ENCODE measurements at regions not wholly inside any gene's neighbourhood (a gene's known extent, or its start where the extent isn't known, plus 50 kb on each side); places are given as distances from the start of the nearest gene placed in this dataset.

DNA sequence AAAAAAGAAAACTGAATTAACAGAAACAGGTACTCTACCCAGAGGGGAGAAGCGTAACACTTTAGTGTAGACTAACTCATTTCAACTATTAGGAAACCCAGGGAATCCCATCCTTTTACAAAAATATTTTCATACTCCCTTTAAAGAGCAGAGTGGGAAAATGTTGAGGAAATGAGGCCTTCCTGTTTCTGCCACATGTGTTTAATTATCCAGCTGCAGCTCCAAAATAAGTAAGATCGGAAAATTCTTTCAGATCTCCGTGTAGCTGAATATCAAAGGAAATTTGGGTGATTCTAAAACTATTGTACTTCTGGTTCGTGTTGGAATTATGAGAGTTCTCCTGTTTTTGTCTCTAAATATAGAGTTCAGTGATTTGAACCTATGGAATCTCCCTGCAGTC is 58.0 kb upstream of the CAV2 start:
- H3K27ac ChIP-seq (ENCODE audit: low read depth in 1 of 2, low read length in 2 of 2): no peak overlapping the region
- no peak overlapping the region for H3K4me3 ChIP-seq (ENCODE audit: low read depth in 1 of 3, low read length in 3 of 3)
- no peaks in the 10 kb centered on the region for H3K4me1 ChIP-seq (ENCODE audit: control insufficient read depth in 4 of 4, insufficient read depth in 4 of 4, low read length in 3 of 4)

GRCh38 chr7:116443101-116443523 is 56.4 kb upstream of the CAV2 start:
- 29% methylated on average over 1 of the region's 1 CpG for WGBS
- Histone ChIP-seq H3K9ac (ENCODE audit: low read depth in 1 of 2, low read length in 2 of 2) (no peak overlapping the region), H3K36me3 (ENCODE audit: control insufficient read depth in 4 of 4, insufficient read depth in 3 of 4, low read depth in 1 of 4, low read length in 3 of 4) (no peaks in the 10 kb centered on the region), H3K27me3 (ENCODE audit: control insufficient read depth in 4 of 4, insufficient read depth in 4 of 4, low read length in 3 of 4) (no peaks in the 10 kb centered on the region), H3K9me3 (ENCODE audit: control insufficient read depth in 4 of 4, low read length in 3 of 4) (no peaks in the 10 kb centered on the region), H3K4me1 (ENCODE audit: control insufficient read depth in 4 of 4, insufficient read depth in 4 of 4, low read length in 3 of 4) (no peaks in the 10 kb centered on the region), H3K4me3 (ENCODE audit: low read depth in 1 of 3, low read length in 3 of 3) (no peak overlapping the region), H3K27ac (ENCODE audit: low read depth in 1 of 2, low read length in 2 of 2) (no peak overlapping the region)
- no peak for DNase-seq (ENCODE audit: low spot score)
- TF ChIP-seq JUND (IDR thresholded peaks at IDR 0.05): no peak
- no peak for TF ChIP-seq EGR1 (IDR thresholded peaks at IDR 0.05; ENCODE audit: low read depth in 2 of 2)
- no peak for TF ChIP-seq YY1 (IDR thresholded peaks at IDR 0.05)
- no peak for TF ChIP-seq NR2F2 (IDR thresholded peaks at IDR 0.05)
- TF ChIP-seq, protein P1, sequence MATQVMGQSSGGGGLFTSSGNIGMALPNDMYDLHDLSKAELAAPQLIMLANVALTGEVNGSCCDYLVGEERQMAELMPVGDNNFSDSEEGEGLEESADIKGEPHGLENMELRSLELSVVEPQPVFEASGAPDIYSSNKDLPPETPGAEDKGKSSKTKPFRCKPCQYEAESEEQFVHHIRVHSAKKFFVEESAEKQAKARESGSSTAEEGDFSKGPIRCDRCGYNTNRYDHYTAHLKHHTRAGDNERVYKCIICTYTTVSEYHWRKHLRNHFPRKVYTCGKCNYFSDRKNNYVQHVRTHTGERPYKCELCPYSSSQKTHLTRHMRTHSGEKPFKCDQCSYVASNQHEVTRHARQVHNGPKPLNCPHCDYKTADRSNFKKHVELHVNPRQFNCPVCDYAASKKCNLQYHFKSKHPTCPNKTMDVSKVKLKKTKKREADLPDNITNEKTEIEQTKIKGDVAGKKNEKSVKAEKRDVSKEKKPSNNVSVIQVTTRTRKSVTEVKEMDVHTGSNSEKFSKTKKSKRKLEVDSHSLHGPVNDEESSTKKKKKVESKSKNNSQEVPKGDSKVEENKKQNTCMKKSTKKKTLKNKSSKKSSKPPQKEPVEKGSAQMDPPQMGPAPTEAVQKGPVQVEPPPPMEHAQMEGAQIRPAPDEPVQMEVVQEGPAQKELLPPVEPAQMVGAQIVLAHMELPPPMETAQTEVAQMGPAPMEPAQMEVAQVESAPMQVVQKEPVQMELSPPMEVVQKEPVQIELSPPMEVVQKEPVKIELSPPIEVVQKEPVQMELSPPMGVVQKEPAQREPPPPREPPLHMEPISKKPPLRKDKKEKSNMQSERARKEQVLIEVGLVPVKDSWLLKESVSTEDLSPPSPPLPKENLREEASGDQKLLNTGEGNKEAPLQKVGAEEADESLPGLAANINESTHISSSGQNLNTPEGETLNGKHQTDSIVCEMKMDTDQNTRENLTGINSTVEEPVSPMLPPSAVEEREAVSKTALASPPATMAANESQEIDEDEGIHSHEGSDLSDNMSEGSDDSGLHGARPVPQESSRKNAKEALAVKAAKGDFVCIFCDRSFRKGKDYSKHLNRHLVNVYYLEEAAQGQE (IDR thresholded peaks at IDR 0.05): no peak
- TF ChIP-seq SP1 (IDR thresholded peaks at IDR 0.05): no peak
- TF ChIP-seq HNF4A (conservative IDR thresholded peaks at IDR 0.05): no peak
- TF ChIP-seq, protein P2, sequence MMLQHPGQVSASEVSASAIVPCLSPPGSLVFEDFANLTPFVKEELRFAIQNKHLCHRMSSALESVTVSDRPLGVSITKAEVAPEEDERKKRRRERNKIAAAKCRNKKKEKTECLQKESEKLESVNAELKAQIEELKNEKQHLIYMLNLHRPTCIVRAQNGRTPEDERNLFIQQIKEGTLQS (IDR thresholded peaks at IDR 0.05): no peak
- no peak for TF ChIP-seq HNF4G (IDR thresholded peaks at IDR 0.05)
- no peak for TF ChIP-seq FOXA2 (IDR thresholded peaks at IDR 0.05)

More for the DNA sequence above, 58.0 kb upstream of the CAV2 start:
- no peak for DNase-seq (ENCODE audit: low spot score)
- 79% methylated on average over 4 of the region's 4 CpGs for WGBS
- Histone ChIP-seq H3K27me3 (ENCODE audit: control insufficient read depth in 4 of 4, insufficient read depth in 4 of 4, low read length in 3 of 4) (no peaks in the 10 kb centered on the region), H3K9me3 (ENCODE audit: control insufficient read depth in 4 of 4, low read length in 3 of 4) (no peaks in the 10 kb centered on the region), H3K9ac (ENCODE audit: low read depth in 1 of 2, low read length in 2 of 2) (no peak overlapping the region), H3K36me3 (ENCODE audit: control insufficient read depth in 4 of 4, insufficient read depth in 3 of 4, low read depth in 1 of 4, low read length in 3 of 4) (no peaks in the 10 kb centered on the region)
- no peak for TF ChIP-seq CTCF (IDR thresholded peaks at IDR 0.05; ENCODE audit: low read depth, low read length, missing input control)
- no peak for TF ChIP-seq NR2F2 (IDR thresholded peaks at IDR 0.05)
- TF ChIP-seq TAF1 (conservative IDR thresholded peaks at IDR 0.05): no peak
- TF ChIP-seq GABPA (IDR thresholded peaks at IDR 0.05 in 1 of 2, conservative IDR thresholded peaks at IDR 0.05 in 1 of 2): no peak
- no peak for TF ChIP-seq HNF4A (conservative IDR thresholded peaks at IDR 0.05)
- TF ChIP-seq FOXA1 (IDR thresholded peaks at IDR 0.05): no peak
- TF ChIP-seq, protein P1 (IDR thresholded peaks at IDR 0.05): no peak
- no peak for TF ChIP-seq YY1 (IDR thresholded peaks at IDR 0.05)
